B cell (primary cell): ENCODE measurements at regions not wholly inside any gene's neighbourhood (a gene's known extent, or its start where the extent isn't known, plus 50 kb on each side); places are given as distances from the start of the nearest gene placed in this dataset.
"Not testable (repeated sequence)": the region's sequence is repeated elsewhere in the genome, so short reads cannot be mapped to it uniquely, and the experiment has no call there.

ENCODE experiments used
- ATAC-seq: fragments of 200-7000 bp; cut with Tn5 transposase; one replicate; pipeline ENCODE4 v1.10.0; 2021; ENCODE audit warnings: low read depth, mild to moderate bottlenecking, moderate number of reproducible peaks, moderate library complexity
- CTCF ChIA-PET: fragments of 350-600 bp; sonication (Branson Sonifier 250); formaldehyde crosslinking; loops from one replicate; lab custom pipeline; 2021; ENCODE audit warnings: antibody characterized with exemption, inconsistent platforms; lab: Charles Lee
- POLR2A ChIA-PET: fragments of 350-600 bp; sonication (Branson Sonifier 250); formaldehyde crosslinking; loops from one replicate; lab custom pipeline; 2021; ENCODE audit warnings: antibody characterized with exemption; lab: Charles Lee
- DNase-seq: peaks from one replicate; pipeline ENCODE4 v3.0.0; 2013
- H2AFZ ChIP-seq: 2 replicates; pipeline ENCODE4 v1.6.1; 2012; ENCODE audit warnings: mild to moderate bottlenecking, low read depth, low read length; ENCODE audit not compliant: insufficient read depth, poor library complexity, severe bottlenecking
- H3K27ac ChIP-seq, 2 donors: 1 replicate in 1 of 2; 2 replicates in 1 of 2; pipeline ENCODE4 v1.5.1; 2012 to 2013; ENCODE audit warnings: low read length in 2 of 2, mild to moderate bottlenecking in 2 of 2, moderate library complexity in 1 of 2
- H3K27me3 ChIP-seq, 4 experiments: fragments of 200-600 bp in 1 of 4; sonication (generic) in 1 of 4; replicated peaks in 1 of 4; 1 replicate in 2 of 4; 2 replicates in 2 of 4; pipeline versions ENCODE4 v1.6.1 to v1.7.0; 2013 to 2016; ENCODE audit warnings: low read length in 3 of 4, mild to moderate bottlenecking in 2 of 4, mixed read lengths in 1 of 4, moderate library complexity in 1 of 4; ENCODE audit not compliant: insufficient read depth in 4 of 4, control insufficient read depth in 3 of 4; ENCODE audit errors: control extremely low read depth in 1 of 4
- H3K36me3 ChIP-seq, 2 experiments: replicated peaks in 1 of 2; 1 replicate in 1 of 2; 2 replicates in 1 of 2; pipeline versions ENCODE4 v1.6.1 to v1.7.1; 2013; ENCODE audit warnings: low read length in 1 of 2; ENCODE audit not compliant: insufficient read depth in 2 of 2, control insufficient read depth in 1 of 2; ENCODE audit errors: control extremely low read depth in 1 of 2, extremely low read depth in 1 of 2
- H3K4me1 ChIP-seq, 2 donors: fragments of 200-600 bp in 1 of 2; sonication (generic) in 1 of 2; 1 replicate in 1 of 2; 2 replicates in 1 of 2; pipeline versions ENCODE4 v1.5.1 to v1.6.1; 2013 to 2017; ENCODE audit warnings: low read length in 2 of 2; ENCODE audit not compliant: control insufficient read depth in 2 of 2, insufficient read depth in 2 of 2
- H3K4me2 ChIP-seq: replicated peaks from 2 replicates; pipeline ENCODE3; 2012; ENCODE audit warnings: mild to moderate bottlenecking, low read depth, low read length; ENCODE audit not compliant: poor library complexity, severe bottlenecking
- H3K4me3 ChIP-seq, 5 experiments: fragments of 200-600 bp in 1 of 5; sonication (generic) in 1 of 5; 1 replicate in 3 of 5; 2 replicates in 2 of 5; pipeline versions ENCODE4 v1.5.1 to v1.7.0; 2011 to 2016; ENCODE audit warnings: low read length in 4 of 5, mild to moderate bottlenecking in 4 of 5, low read depth in 2 of 5, control low read depth in 1 of 5, moderate library complexity in 1 of 5; ENCODE audit not compliant: insufficient read depth in 1 of 5; ENCODE audit errors: control extremely low read depth in 1 of 5, extremely low read depth in 1 of 5
- H3K79me2 ChIP-seq: fragments of 200-600 bp; sonication (generic); one replicate; pipeline ENCODE4 v1.6.0; 2016; ENCODE audit warnings: low read length; ENCODE audit not compliant: control insufficient read depth, insufficient read depth
- H3K9ac ChIP-seq: fragments of 200-600 bp; sonication (generic); 2 replicates; pipeline ENCODE4 v1.6.1; 2017; ENCODE audit warnings: mild to moderate bottlenecking, low read length, moderate library complexity
- H3K9me3 ChIP-seq, 3 donors: one replicate each; pipeline versions ENCODE4 v1.6.1 to v1.7.1; 2013; ENCODE audit warnings: low read length in 2 of 3; ENCODE audit not compliant: control insufficient read depth in 2 of 3, insufficient read depth in 1 of 3; ENCODE audit errors: control extremely low read depth in 1 of 3
- H4K20me1 ChIP-seq: 2 replicates; pipeline ENCODE4 v1.6.0; 2012; ENCODE audit warnings: mild to moderate bottlenecking, low read length; ENCODE audit not compliant: insufficient read depth, control insufficient read depth, poor library complexity, severe bottlenecking
- H3K27ac Mint-ChIP-seq: one replicate; pipeline ENCODE4 v1.8.0; 2021; ENCODE audit warnings: mixed read lengths
- H3K27me3 Mint-ChIP-seq: one replicate; pipeline ENCODE4 v1.8.0; 2021; ENCODE audit warnings: mixed read lengths
- H3K4me1 Mint-ChIP-seq: one replicate; pipeline ENCODE4 v1.8.0; 2021; ENCODE audit warnings: mixed read lengths
- H3K4me3 Mint-ChIP-seq: one replicate; pipeline ENCODE4 v1.8.0; 2021; ENCODE audit warnings: mixed read lengths
- H3K9me3 Mint-ChIP-seq: one replicate; pipeline ENCODE4 v1.8.0; 2022; ENCODE audit warnings: mixed read lengths; ENCODE audit not compliant: insufficient read depth
- CTCF ChIP-seq: fragments of 200-600 bp; IDR thresholded peaks from one replicate; pipeline ENCODE4 v1.8.0; 2022; ENCODE audit warnings: antibody characterized with exemption, mild to moderate bottlenecking
- EZH2 ChIP-seq: IDR thresholded peaks from 2 replicates; pipeline ENCODE4 v1.6.1; 2012; ENCODE audit warnings: borderline replicate concordance, low read depth, mild to moderate bottlenecking, moderate library complexity, low read length; ENCODE audit not compliant: insufficient read depth, poor library complexity, severe bottlenecking
- WGBS: methylation state at CpG from one replicate; pipeline ENCODE4 v1.1.5; 2013; ENCODE audit warnings: missing lambda C conversion rate; ENCODE audit not compliant: insufficient coverage; 5-methylcytosine and 5-hydroxymethylcytosine counted together
- intact Hi-C: fragments of 100-400 bp; cut with micrococcal nuclease; formaldehyde crosslinking; loops from one replicate; pipeline ENCODE4 v1.10.0; 2022

- 95% methylated on average over 6 of the region's 8 CpGs for WGBS
- CTCF ChIA-PET: no interaction called here
These were observed 463.6 kb upstream of the CCDC196 start for GRCh38 chr14:66022526-66022925.

GRCh38 chr14:66025779-66026178, 460.4 kb upstream of the CCDC196 start:
- no peaks in the 10 kb centered on the region for H3K4me1 ChIP-seq
- no peaks in the 10 kb centered on the region for H4K20me1 ChIP-seq
- H3K9me3 Mint-ChIP-seq: no peaks in the 10 kb centered on the region
- no peak for DNase-seq
- peaks cover 4% of the 10 kb centered on the region for H3K27me3 Mint-ChIP-seq
- H3K27me3 ChIP-seq: peaks cover 0 to 3% (median 0%) of the 10 kb centered on the region in 4 experiments
- H3K79me2 ChIP-seq: no peaks in the 10 kb centered on the region
- H3K36me3 ChIP-seq: no peaks in the 10 kb centered on the region
- WGBS: 100% methylated on average over 2 of the region's 5 CpGs
- H2AFZ ChIP-seq: no peak overlapping the region
- H3K4me2 ChIP-seq: no peak overlapping the region
- H3K4me3 Mint-ChIP-seq: no peak overlapping the region
- no peak for ATAC-seq
- ChIA-PET CTCF (no interaction called here), POLR2A (no interaction called here)
- no peaks in the 10 kb centered on the region for H3K9me3 ChIP-seq
- no peak for TF ChIP-seq EZH2
- TF ChIP-seq CTCF: no peak
- intact Hi-C loops: no loop called here
- H3K9ac ChIP-seq: no peak overlapping the region
- no peak overlapping the region for H3K27ac ChIP-seq
- H3K4me1 Mint-ChIP-seq: no peaks in the 10 kb centered on the region
- no peak overlapping the region for H3K27ac Mint-ChIP-seq
- no peak overlapping the region for H3K4me3 ChIP-seq

More at GRCh38 chr14:66022526-66022925, 463.6 kb upstream of the CCDC196 start:
- TF ChIP-seq CTCF (no peak), EZH2 (no peak)
- Histone ChIP-seq H4K20me1 (no peaks in the 10 kb centered on the region), H3K27me3 (peaks cover 0 to 3% (median 0%) of the 10 kb centered on the region in 4 experiments), H3K36me3 (no peaks in the 10 kb centered on the region), H3K9ac (no peak overlapping the region), H3K27ac (no peak overlapping the region), H2AFZ (no peak overlapping the region), H3K4me1 (no peaks in the 10 kb centered on the region), H3K79me2 (no peaks in the 10 kb centered on the region), H3K9me3 (no peaks in the 10 kb centered on the region), H3K4me2 (no peak overlapping the region), H3K4me3 (no peak overlapping the region)
- Mint-ChIP-seq H3K27ac (no peak overlapping the region), H3K4me3 (no peak overlapping the region), H3K27me3 (no peaks in the 10 kb centered on the region), H3K9me3 (no peaks in the 10 kb centered on the region), H3K4me1 (no peaks in the 10 kb centered on the region)
- POLR2A ChIA-PET: no interaction called here
- no peak for ATAC-seq
- intact Hi-C loops: no loop called here
- DNase-seq: no peak

- H3K4me2 ChIP-seq, H3K4me1 Mint-ChIP-seq, H3K27ac ChIP-seq, H3K27ac Mint-ChIP-seq, H3K36me3 ChIP-seq, H3K9ac ChIP-seq, H3K9me3 ChIP-seq, DNase-seq, H3K4me1 ChIP-seq, H3K4me3 Mint-ChIP-seq, H3K27me3 ChIP-seq, CTCF ChIA-PET, H3K79me2 ChIP-seq, H3K9me3 Mint-ChIP-seq, ATAC-seq, H4K20me1 ChIP-seq, H2AFZ ChIP-seq, H3K4me3 ChIP-seq, POLR2A ChIA-PET, intact Hi-C loops: not testable (repeated sequence)
- 94% methylated on average over 11 of the region's 12 CpGs for WGBS
- H3K27me3 Mint-ChIP-seq: peaks cover 16% of the 10 kb centered on the region
These were observed 454.2 kb upstream of the CCDC196 start for GRCh38 chr14:66031981-66032380.
